Upper lobe of left lung (tissue), 6 donors: ENCODE measurements at regions not wholly inside any gene's neighbourhood (a gene's known extent, or its start where the extent isn't known, plus 50 kb on each side); places are given as distances from the start of the nearest gene placed in this dataset.
A peak's percentile ranks its signal among the peaks of the same experiment; 100 is the strongest.

Experiments
- ATAC-seq, 2 donors: fragments of 200-7000 bp; cut with Tn5 transposase; one replicate each; pipeline ENCODE4 v1.9.1; 2022; ENCODE audit warnings: mild to moderate bottlenecking in 2 of 2, moderate library complexity in 2 of 2; ENCODE audit not compliant: low FRiP score in 2 of 2
- DNase-seq, 2 donors: peaks; one replicate each; pipeline ENCODE4 v3.0.0-alpha.2; 2019 to 2020
- H3K27ac ChIP-seq, 4 donors: fragments of 200-600 bp; sonication (generic); one replicate each; pipeline ENCODE4 v1.5.1; 2016 to 2019
- H3K27me3 ChIP-seq, 4 donors: fragments of 200-600 bp; sonication (generic); one replicate each; pipeline ENCODE4 v1.5.1; 2017 to 2019
- H3K36me3 ChIP-seq, 4 donors: fragments of 200-600 bp; sonication (generic); one replicate each; pipeline ENCODE4 v1.5.1; 2016 to 2019
- H3K4me1 ChIP-seq, 4 donors: fragments of 200-600 bp; sonication (generic); one replicate each; pipeline ENCODE4 v1.5.1; 2018 to 2019
- H3K4me3 ChIP-seq, 4 donors: fragments of 200-600 bp; sonication (generic); one replicate each; pipeline ENCODE4 v1.5.1; 2017 to 2019; ENCODE audit warnings: mild to moderate bottlenecking in 2 of 4, moderate library complexity in 1 of 4
- H3K9me3 ChIP-seq, 4 donors: fragments of 200-600 bp; sonication (generic); one replicate each; pipeline ENCODE4 v1.5.1; 2018 to 2019
- CTCF ChIP-seq, 6 experiments: fragments of 450-650 bp in 4 of 6; fragments of 200-600 bp in 2 of 6; sonication (generic) in 2 of 6; IDR thresholded peaks; one replicate each; pipeline ENCODE4 v1.5.1; 2016 to 2019; ENCODE audit warnings: antibody characterized with exemption in 6 of 6
- EP300 ChIP-seq, 4 donors: sonication (generic); formaldehyde crosslinking; IDR thresholded peaks; one replicate each; pipeline ENCODE4 v1.5.1; 2017; ENCODE audit warnings: antibody characterized with exemption in 4 of 4, control low read depth in 2 of 4
- POLR2A ChIP-seq, 4 donors: fragments of 450-650 bp; IDR thresholded peaks; one replicate each; pipeline ENCODE4 v1.5.1; 2016 to 2017; ENCODE audit warnings: antibody characterized with exemption in 4 of 4, mild to moderate bottlenecking in 2 of 4
- POLR2AphosphoS5 ChIP-seq, 2 donors: sonication (generic); formaldehyde crosslinking; IDR thresholded peaks; one replicate each; pipeline ENCODE4 v1.5.1; 2017; ENCODE audit warnings: antibody characterized with exemption in 2 of 2
- WGBS, 2 donors: methylation state at CpG; one replicate each; pipeline ENCODE4 v1.1.5; 2017 to 2018; 5-methylcytosine and 5-hydroxymethylcytosine counted together
- donor health status: DM: no; HTN: no; CAD: no; lungs with moderate emphysema.
- donor health status: DM: no; HTN: yes; CAD: no; lungs with severe emphysema.

GRCh38 chr22:47453049-47453448 lies 690.6 kb downstream of the TBC1D22A start:
- 92 to 93% methylated on average over 6 of the region's 6 CpGs for WGBS, 2 donors
- TF ChIP-seq EP300 (IDR thresholded peaks at IDR 0.05) (no peak), POLR2AphosphoS5 (IDR thresholded peaks at IDR 0.05) (no peak), POLR2A (IDR thresholded peaks at IDR 0.05) (no peak), CTCF (IDR thresholded peaks at IDR 0.05) (no peak)

GRCh38 chr22:47452184-47452583 lies 689.7 kb downstream of the TBC1D22A start:
- TF ChIP-seq POLR2A (IDR thresholded peaks at IDR 0.05) (no peak), EP300 (IDR thresholded peaks at IDR 0.05) (no peak), POLR2AphosphoS5 (IDR thresholded peaks at IDR 0.05) (no peak), CTCF (IDR thresholded peaks at IDR 0.05) (peak in 4 of 6 experiments; percentile 8 to 45 (median 36))
- Histone ChIP-seq H3K9me3 (peaks cover 0 to 16% (median 7%) of the 10 kb centered on the region in 4 donors), H3K27ac (no peak overlapping the region), H3K27me3 (no peaks in the 10 kb centered on the region), H3K36me3 (no peaks in the 10 kb centered on the region), H3K4me1 (no peaks in the 10 kb centered on the region), H3K4me3 (no peak overlapping the region)
- ATAC-seq (no peak), DNase-seq (no peak)
- WGBS, 2 donors = 77 to 89% methylated on average over 2 of the region's 2 CpGs

More at GRCh38 chr22:47453049-47453448, 690.6 kb downstream of the TBC1D22A start:
- Histone ChIP-seq H3K27me3 (no peaks in the 10 kb centered on the region), H3K27ac (no peak overlapping the region), H3K4me3 (no peak overlapping the region), H3K9me3 (peaks cover 0 to 16% (median 7%) of the 10 kb centered on the region in 4 donors), H3K36me3 (no peaks in the 10 kb centered on the region), H3K4me1 (no peaks in the 10 kb centered on the region)
- DNase-seq (no peak), ATAC-seq (no peak)

- Histone ChIP-seq H3K27me3 (no peaks in the 10 kb centered on the region), H3K9me3 (peaks cover 0 to 15% (median 7%) of the 10 kb centered on the region in 4 donors), H3K4me3 (no peak overlapping the region), H3K4me1 (no peaks in the 10 kb centered on the region), H3K36me3 (no peaks in the 10 kb centered on the region), H3K27ac (no peak overlapping the region)
- 86 to 88% methylated on average over 7 to 9 of the region's 9 CpGs for WGBS, 2 donors
- DNase-seq (no peak), ATAC-seq (no peak)
- TF ChIP-seq POLR2AphosphoS5 (IDR thresholded peaks at IDR 0.05) (no peak), CTCF (IDR thresholded peaks at IDR 0.05) (no peak), EP300 (IDR thresholded peaks at IDR 0.05) (no peak), POLR2A (IDR thresholded peaks at IDR 0.05) (no peak)
Observed at GRCh38 chr22:47450876-47451475, 688.5 kb downstream of the TBC1D22A start.

GRCh38 chr22:47449508-47450270 lies 687.2 kb downstream of the TBC1D22A start:
- H3K9me3 ChIP-seq = peaks cover 0 to 8% (median 5%) of the 10 kb centered on the region in 4 donors
- no peak overlapping the region for H3K4me3 ChIP-seq
- no peaks in the 10 kb centered on the region for H3K27me3 ChIP-seq
- no peaks in the 10 kb centered on the region for H3K36me3 ChIP-seq
- TF ChIP-seq CTCF (IDR thresholded peaks at IDR 0.05) (no peak), POLR2A (IDR thresholded peaks at IDR 0.05) (no peak), POLR2AphosphoS5 (IDR thresholded peaks at IDR 0.05) (no peak), EP300 (IDR thresholded peaks at IDR 0.05) (no peak)
- H3K27ac ChIP-seq = no peak overlapping the region
- no peak for ATAC-seq
- 81 to 82% methylated on average over 6 to 12 of the region's 12 CpGs for WGBS, 2 donors
- H3K4me1 ChIP-seq = no peaks in the 10 kb centered on the region
- peak in 1 of 2 donors; percentile 43 for DNase-seq
